ENCODE measurements at regions not wholly inside any gene's neighbourhood (a gene's known extent, or its start where the extent isn't known, plus 50 kb on each side); places are given as distances from the start of the nearest gene placed in this dataset.
"Not testable (repeated sequence)": the region's sequence is repeated elsewhere in the genome, so short reads cannot be mapped to it uniquely, and the experiment has no call there.

- no peak for DNase-seq
Observed at GRCh38 chr11:37370817-37371216, 772.8 kb upstream of the RAG2 start.

GRCh38 chr11:37364246-37364839, 766.3 kb upstream of the RAG2 start:
- DNase-seq, result no peak

- DNase-seq, result no peak
Observed at GRCh38 chr11:37353192-37353591, 755.2 kb upstream of the RAG2 start.

- no peak for DNase-seq
Observed at GRCh38 chr11:37352485-37352884, 754.4 kb upstream of the RAG2 start.

- no peak for DNase-seq
Observed at GRCh38 chr11:37343290-37343689, 745.3 kb upstream of the RAG2 start.

GRCh38 chr11:37336401-37336800, 738.4 kb upstream of the RAG2 start:
- no peak for DNase-seq

- DNase-seq, result no peak
Observed at GRCh38 chr11:37333345-37333744, 735.3 kb upstream of the RAG2 start.

- no peak for DNase-seq
Observed at GRCh38 chr11:37323843-37324242, 725.8 kb upstream of the RAG2 start.

- DNase-seq, result no peak
Observed at GRCh38 chr11:37322333-37323194, 724.5 kb upstream of the RAG2 start.

GRCh38 chr11:37320921-37321320, 722.9 kb upstream of the RAG2 start:
- no peak for DNase-seq

GRCh38 chr11:37317803-37318202, 719.8 kb upstream of the RAG2 start:
- DNase-seq, result no peak

- DNase-seq, result no peak
Observed at GRCh38 chr11:37313266-37313665, 715.2 kb upstream of the RAG2 start.

- DNase-seq, result no peak
Observed at GRCh38 chr11:37306563-37306962, 708.5 kb upstream of the RAG2 start.

GRCh38 chr11:37301405-37301804, 703.4 kb upstream of the RAG2 start:
- not testable (repeated sequence) for DNase-seq

GRCh38 chr11:37298173-37298572, 700.1 kb upstream of the RAG2 start:
- DNase-seq, result no peak

- no peak for DNase-seq
Observed at GRCh38 chr11:37286890-37287289, 688.9 kb upstream of the RAG2 start.

GRCh38 chr11:37282367-37282766, 684.3 kb upstream of the RAG2 start:
- DNase-seq, result no peak

- DNase-seq, result no peak
Observed at GRCh38 chr11:37280200-37280599, 682.2 kb upstream of the RAG2 start.

- DNase-seq, result no peak
Observed at GRCh38 chr11:37277896-37278465, 679.9 kb upstream of the RAG2 start.

GRCh38 chr11:37264783-37265182, 666.7 kb upstream of the RAG2 start:
- DNase-seq, result no peak

- no peak for DNase-seq
Observed at GRCh38 chr11:37264060-37264459, 666.0 kb upstream of the RAG2 start.

- DNase-seq, result not testable (repeated sequence)
Observed at GRCh38 chr11:37263467-37263866, 665.4 kb upstream of the RAG2 start.

GRCh38 chr11:37259734-37260133, 661.7 kb upstream of the RAG2 start:
- DNase-seq, result no peak

- no peak for DNase-seq
Observed at GRCh38 chr11:37248145-37248544, 650.1 kb upstream of the RAG2 start.
